NCI-H526 (cell line): ENCODE measurements at regions not wholly inside any gene's neighbourhood (a gene's known extent, or its start where the extent isn't known, plus 50 kb on each side); places are given as distances from the start of the nearest gene placed in this dataset.

Source experiments
- DNase-seq, 2 experiments: peaks; one replicate each; lab custom pipeline; 2025; lab: John Stamatoyannopoulos, UW

GRCh38 chr12:32946504-32947131 is 50.0 kb upstream of the PKP2 start:
- no peak for DNase-seq
